GM21447 (cell line): ENCODE measurements at regions not wholly inside any gene's neighbourhood (a gene's known extent, or its start where the extent isn't known, plus 50 kb on each side); places are given as distances from the start of the nearest gene placed in this dataset.

Experiments
- ATAC-seq: cut with Tn5 transposase; IDR thresholded peaks from one replicate; pipeline ENCODE4 v1.9.1; 2021; ENCODE audit not compliant: unreplicated experiment

DNA sequence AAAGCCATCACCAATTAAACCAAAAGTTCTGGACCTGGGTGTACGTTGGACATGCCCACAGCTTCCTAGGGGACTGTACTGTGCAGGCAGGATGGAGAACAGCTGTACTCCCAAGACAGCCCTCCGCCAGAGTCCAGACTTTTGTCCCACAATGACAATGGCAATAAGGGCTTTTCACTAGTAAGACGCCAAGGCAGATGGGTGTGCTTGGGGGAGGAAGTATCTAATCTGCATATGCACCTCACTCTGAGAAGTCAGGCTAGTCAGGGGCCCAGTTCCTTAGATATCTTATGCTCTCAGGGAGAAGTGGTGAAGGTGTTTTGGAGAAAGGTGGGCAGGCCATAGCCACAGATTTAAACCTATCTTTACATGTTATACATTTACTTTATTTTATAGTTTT lies 85.1 kb upstream of the USP47 start:
- no peak for ATAC-seq

- ATAC-seq: no peak
Measured at GRCh38 chr11:11755871-11756270, 85.9 kb upstream of the USP47 start.

DNA sequence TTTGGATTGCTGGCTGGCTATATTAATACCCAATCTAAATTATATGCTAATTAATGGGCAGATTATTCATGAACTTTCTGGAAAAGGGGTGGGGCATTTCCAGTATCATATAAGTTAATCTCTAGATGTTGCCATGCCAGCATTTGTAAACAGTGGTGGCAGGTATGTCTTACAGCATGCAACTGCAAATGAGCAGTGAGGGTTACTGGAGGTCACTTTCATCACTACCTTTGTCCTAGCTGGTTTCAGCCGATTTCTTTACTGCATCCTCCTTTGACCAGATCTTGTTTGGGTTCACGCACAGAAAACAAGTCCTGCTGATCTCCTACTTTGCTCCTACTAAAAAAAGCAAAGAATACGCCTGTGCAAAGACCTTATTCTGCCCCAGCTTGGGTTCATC lies 89.1 kb upstream of the USP47 start:
- no peak for ATAC-seq

DNA sequence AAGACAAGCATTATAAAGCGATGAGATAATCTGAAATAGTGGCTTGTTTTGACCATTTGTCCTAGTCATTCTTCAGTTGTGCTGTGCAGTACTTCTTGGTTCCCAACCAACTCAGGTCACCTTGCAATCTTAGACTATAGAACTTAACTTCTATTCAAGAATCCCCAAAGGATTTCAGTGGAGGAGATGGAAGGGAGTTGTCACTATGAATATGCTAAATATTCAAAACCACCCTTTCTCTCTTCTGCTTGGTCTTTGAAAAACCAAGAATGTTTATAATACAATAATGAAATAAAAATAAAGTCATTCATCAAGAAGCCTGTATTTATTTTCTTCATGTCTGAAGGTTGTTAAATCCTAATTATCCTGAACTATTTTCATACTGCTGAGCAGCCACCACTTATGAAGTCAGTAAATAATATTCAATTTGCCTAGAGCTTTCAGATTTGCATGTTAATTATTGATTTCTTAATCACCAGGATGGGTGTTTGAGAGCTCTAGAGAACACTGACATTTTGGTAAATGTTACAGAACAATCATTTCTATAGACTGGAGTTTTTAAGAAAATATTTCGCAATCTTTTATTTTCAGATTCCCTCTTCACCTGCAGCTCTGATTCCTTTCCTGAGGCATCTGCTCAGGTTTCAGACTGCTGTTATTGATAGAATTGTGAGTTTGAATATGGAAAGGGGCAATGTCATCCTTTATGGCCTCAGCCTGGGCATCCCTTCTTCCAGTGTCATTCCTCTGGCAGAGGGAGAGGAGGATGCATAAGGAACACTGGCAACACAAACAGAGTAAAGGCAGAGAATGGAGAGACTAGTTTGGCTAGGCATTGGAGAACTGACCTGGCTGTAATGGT lies 91.5 kb upstream of the USP47 start:
- ATAC-seq: no peak

DNA sequence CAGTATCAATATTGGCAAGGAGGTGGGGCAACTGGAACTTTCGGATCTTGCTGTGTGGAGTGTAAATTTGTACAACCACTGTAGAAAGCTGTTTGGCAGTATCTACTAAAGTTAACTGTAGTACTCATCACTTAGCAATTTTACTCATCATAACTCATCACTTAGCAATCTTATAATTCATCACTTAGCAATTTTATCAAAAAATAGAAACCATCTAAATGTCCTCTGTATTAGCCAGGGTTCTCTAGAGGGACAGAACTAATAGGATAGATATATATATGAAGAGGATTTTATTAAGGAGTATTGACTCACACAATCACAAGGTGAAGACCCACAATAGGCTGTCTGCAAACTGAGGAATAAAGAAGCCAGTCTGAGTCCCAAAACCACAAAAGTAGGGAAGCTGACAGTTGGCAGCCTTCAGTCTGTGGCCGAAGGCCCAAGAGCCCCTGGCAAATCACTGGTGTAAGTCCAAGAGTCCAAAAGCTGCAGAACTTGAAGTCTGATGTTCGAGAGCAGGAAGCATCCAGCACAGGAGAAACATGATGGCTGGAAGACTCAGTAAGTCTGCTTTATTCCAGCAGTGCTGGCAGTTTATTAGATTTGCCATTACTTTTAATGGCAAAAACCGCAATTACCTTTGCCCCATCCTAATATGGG lies 92.9 kb upstream of the USP47 start:
- no peak for ATAC-seq

DNA sequence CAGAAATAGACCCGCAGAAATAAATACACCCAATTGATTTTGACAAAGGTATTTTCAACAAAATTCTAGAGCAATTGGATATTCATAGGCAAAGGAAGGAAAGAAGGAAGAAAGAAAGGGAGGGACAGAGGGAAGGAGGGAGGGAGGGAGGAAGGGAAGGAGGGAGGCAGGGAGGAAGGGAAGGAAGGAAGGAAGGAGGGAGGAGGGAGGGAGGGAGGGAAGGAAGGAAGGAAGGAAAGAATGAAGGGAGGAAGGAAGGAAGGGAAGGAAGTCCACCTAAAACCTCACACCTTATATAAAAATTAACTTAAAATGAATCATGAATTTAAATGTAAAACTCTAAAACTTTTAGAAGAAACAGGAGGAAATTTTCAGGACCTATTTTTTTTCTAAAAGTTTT lies 94.2 kb upstream of the USP47 start:
- no peak for ATAC-seq

DNA sequence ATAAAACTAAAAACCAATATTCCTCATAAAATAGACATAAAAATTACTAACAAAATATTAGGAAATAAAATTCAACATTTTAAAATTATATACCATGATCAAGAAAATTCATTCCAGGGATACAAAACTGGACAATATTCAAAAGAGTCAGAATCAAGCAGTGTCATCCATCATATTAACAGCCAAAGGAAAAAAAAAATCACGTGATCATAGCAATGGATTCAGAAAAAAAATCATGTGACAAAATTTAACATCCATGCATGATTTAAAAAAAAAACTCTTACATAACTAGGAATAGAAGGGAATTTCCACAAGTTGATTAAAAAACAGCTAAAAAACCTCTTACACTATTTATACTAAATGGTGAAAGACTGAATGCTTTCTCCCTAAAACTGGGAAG lies 95.3 kb upstream of the USP47 start:
- no peak for ATAC-seq

DNA sequence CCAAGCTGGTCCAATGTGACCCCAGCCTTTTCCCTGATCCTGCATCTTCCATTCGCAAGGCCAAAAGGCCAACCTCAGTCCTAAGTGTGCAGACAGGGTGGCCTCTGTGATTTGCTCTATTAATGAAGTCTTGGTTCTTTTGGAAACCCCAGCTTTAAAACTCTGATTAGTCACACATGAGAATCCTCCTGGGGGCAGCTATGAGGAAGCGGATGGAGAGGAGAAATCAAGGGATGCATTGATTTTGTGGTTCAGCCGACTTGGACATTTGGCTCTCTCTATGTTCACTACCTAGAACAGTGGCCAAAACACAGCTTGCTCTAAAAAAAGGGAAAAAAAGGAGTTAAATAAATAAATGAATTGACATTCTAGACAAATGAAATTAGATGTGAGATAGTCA lies 98.6 kb upstream of the USP47 start:
- ATAC-seq: no peak

- ATAC-seq: no peak
Measured at GRCh38 chr11:11742486-11742885, 99.3 kb upstream of the USP47 start.

DNA sequence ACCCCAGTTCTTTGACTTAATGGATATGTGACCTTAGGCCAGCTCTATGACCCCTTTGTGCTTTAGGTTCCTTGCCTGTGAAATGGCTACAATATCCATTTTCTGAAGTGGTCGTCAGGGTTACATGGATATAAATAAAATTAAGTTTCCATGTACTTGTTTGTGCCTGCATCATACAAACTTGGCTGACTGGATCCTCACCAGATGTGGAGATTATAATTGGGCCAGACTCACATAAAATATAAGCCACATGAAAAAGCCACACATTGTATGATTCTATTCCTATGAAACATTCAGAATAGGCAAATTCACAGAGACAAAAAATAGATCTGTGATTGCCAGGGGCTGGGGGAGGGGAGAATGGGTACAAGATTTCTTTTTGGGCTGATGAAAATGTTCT lies 100.9 kb upstream of the USP47 start:
- no peak for ATAC-seq

DNA sequence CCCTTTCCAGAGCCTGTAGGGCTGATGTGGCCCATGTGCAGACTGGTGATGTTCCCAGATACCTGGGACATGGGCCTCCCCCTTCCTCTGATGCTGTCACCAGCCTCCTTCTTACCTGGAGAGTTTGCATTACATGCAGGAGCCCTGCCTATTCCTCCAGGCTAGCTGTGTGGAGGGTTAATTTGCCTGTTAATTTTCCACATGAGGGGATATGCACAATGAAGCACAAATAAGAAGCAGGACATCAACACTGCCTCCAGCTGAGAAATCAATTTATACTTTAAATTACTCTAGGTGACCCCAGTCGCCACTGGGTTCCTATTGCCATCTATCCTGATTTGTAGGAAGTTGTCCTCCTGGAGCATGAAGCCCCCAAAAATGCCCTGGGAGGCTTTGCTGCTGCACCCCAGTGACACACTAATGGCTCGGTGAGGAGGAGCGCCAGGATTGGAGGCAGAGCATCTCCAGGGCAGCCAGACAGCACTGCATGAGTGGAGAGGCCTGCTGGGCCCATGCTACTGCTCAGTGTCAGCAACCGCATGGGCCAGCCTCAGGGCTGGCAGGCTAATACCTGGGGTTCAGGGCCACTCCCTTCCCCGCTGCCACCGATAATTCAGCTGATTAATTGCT lies 101.6 kb upstream of the USP47 start:
- ATAC-seq: no peak

DNA sequence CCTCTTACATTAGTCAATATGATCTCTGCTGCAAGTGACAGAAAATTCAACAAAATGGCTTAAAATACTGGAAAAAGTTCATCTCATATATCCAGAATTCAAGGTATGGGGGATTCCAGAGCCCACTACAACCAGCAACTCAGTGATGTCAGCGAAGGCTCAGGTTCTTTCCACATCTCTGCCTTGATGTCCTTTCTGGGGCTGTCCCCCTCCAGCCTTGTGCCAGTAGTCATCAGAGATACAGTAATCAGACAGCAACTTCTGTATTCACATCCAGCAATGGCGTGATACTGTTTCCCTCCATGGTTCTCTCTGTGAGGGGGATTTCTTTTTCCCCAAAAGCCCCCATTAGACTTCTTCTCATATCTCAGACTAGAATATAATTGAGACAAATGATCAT lies 103.4 kb upstream of the USP47 start:
- no peak for ATAC-seq

- no peak for ATAC-seq
Measured at GRCh38 chr11:11735586-11735985, 106.2 kb upstream of the USP47 start.

GRCh38 chr11:11733246-11733747 lies 108.5 kb upstream of the USP47 start:
- no peak for ATAC-seq

- ATAC-seq: no peak
Measured at GRCh38 chr11:11732116-11732515, 109.7 kb upstream of the USP47 start.

DNA sequence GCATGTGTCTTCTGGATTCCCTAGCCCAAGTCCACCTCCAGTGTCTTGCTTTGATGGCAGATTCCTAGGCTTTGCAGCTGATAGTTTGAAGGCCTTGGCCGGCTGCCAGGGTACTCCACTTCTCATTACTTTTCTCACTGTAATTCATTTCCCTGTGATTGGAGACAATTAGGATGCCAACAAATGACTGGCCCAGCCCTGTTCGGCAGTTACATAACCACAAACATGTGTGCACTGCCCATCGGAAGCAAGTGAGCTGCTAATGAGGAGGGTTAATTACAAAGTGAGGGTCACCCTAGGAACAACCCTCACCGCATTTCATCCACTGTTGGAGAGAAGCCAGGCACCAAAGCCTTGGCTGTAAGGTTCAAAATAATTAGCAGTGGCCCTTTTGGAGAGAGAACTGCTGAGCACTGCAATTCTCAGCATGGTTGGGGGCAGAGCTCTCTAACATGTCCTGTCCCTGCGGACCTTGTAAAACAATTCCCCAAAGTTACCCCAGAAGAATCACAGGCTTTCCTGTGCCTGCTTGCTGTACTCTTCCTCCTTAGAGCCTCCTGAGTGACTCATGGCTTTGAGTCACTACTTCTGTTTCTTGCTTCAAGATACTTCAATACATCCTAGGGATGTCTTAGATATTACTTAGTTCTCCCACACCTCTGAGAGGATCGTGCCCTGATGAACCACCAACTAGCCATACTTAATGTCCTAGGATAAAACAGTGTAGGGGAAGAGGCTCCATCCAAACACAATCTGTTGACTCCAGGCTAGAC lies 109.7 kb upstream of the GALNT18 start:
- no peak for ATAC-seq

GRCh38 chr11:11728386-11728785 lies 106.6 kb upstream of the GALNT18 start:
- ATAC-seq: no peak

- no peak for ATAC-seq
Measured at GRCh38 chr11:11725438-11725837, 103.6 kb upstream of the GALNT18 start.

GRCh38 chr11:11724994-11725393 lies 103.2 kb upstream of the GALNT18 start:
- no peak for ATAC-seq

GRCh38 chr11:11722861-11723260 lies 101.1 kb upstream of the GALNT18 start:
- ATAC-seq: no peak

DNA sequence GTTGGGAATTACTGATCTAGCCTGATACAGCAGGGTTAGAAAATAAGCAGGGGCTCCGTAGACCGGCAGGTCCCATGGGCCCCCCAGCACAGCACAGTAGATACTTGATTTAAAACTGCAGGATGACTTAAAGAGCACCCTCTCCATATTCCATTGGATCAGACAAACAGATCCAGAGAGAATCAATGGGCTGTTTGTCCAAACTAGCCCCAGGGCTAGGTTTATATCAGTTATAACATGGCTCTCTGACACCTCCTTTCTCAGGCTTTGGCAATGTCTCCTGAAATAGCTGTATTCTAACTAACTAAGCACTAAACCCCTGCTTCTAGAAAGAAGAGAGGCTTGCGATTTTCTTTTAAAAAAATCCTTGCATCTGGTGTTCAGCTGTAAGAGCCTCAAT lies 100.4 kb upstream of the GALNT18 start:
- no peak for ATAC-seq
